A673 (cell line): ENCODE measurements at regions not wholly inside any gene's neighbourhood (a gene's known extent, or its start where the extent isn't known, plus 50 kb on each side); places are given as distances from the start of the nearest gene placed in this dataset.
A peak's percentile ranks its signal among the peaks of the same experiment; 100 is the strongest.

Experiments used
- BruUV-seq: library from RNA; stranded (reverse); fragments of 400-500 nt; replicated peaks from 2 replicates; lab custom pipeline; 2021; lab: Mats Ljungman, UMichigan
- CTCF ChIA-PET: fragments of 300-600 bp; sonication (Branson Sonifier 250); formaldehyde crosslinking; loops from one replicate; lab custom pipeline; 2022; ENCODE audit warnings: antibody characterized with exemption; lab: Charles Lee
- POLR2A ChIA-PET: fragments of 300-600 bp; sonication (Branson Sonifier 250); formaldehyde crosslinking; loops from one replicate; lab custom pipeline; 2022; ENCODE audit warnings: antibody characterized with exemption; ENCODE audit not compliant: low non-redundant PET; lab: Charles Lee
- DNase-seq: peaks from one replicate; pipeline ENCODE4 v3.0.0-alpha.2; 2015; ENCODE audit warnings: low spot score
- H3K27ac ChIP-seq: fragments of 200-600 bp; sonication (generic); 2 replicates; pipeline ENCODE4 v1.5.1; 2016; ENCODE audit warnings: mixed run types, low read depth, mild to moderate bottlenecking, mixed read lengths, antibody characterized with exemption, low read length; ENCODE audit not compliant: poor library complexity, severe bottlenecking
- H3K27me3 ChIP-seq: fragments of 200-600 bp; sonication (generic); replicated peaks from 2 replicates; pipeline ENCODE4 v1.6.1; 2017; ENCODE audit warnings: mixed run types, low read depth, mild to moderate bottlenecking, mixed read lengths, antibody characterized with exemption, low read length; ENCODE audit not compliant: insufficient read depth, poor library complexity
- H3K36me3 ChIP-seq: fragments of 200-600 bp; sonication (generic); 2 replicates; pipeline ENCODE4 v1.6.1; 2016; ENCODE audit warnings: mixed run types, mild to moderate bottlenecking, mixed read lengths, antibody characterized with exemption, low read length; ENCODE audit not compliant: insufficient read depth, poor library complexity, severe bottlenecking
- H3K4me1 ChIP-seq: fragments of 200-600 bp; sonication (generic); 2 replicates; pipeline ENCODE4 v1.6.1; 2017; ENCODE audit warnings: mixed run types, mild to moderate bottlenecking, mixed read lengths, antibody characterized with exemption, low read length; ENCODE audit not compliant: insufficient read depth, poor library complexity, severe bottlenecking
- H3K4me3 ChIP-seq: fragments of 200-600 bp; sonication (generic); 2 replicates; pipeline ENCODE4 v1.5.1; 2016; ENCODE audit warnings: low read depth, mixed run types, mild to moderate bottlenecking, mixed read lengths, low read length; ENCODE audit not compliant: poor library complexity, severe bottlenecking
- H3K9me3 ChIP-seq: fragments of 200-600 bp; sonication (generic); 2 replicates; pipeline ENCODE4 v1.6.1; 2016; ENCODE audit warnings: mixed run types, low read depth, mild to moderate bottlenecking, mixed read lengths, antibody characterized with exemption, low read length; ENCODE audit not compliant: poor library complexity, severe bottlenecking
- CTCF ChIP-seq: fragments of 300-800, 200-600 bp; sonication (generic); conservative IDR thresholded peaks from 2 replicates; pipeline ENCODE4 v1.5.1; 2017; ENCODE audit warnings: low read depth, mild to moderate bottlenecking, antibody characterized with exemption, low read length, moderate library complexity, mixed read lengths
- EZH2 ChIP-seq: fragments of 200-600 bp; sonication (generic); IDR thresholded peaks from 2 replicates; pipeline ENCODE4 v1.6.1; 2017; ENCODE audit warnings: borderline replicate concordance, low read depth, mild to moderate bottlenecking, mixed read lengths, antibody characterized with exemption, low read length; ENCODE audit not compliant: poor library complexity, severe bottlenecking
- intact Hi-C: fragments of 100-400 bp; cut with micrococcal nuclease; formaldehyde crosslinking; loops from one replicate; pipeline ENCODE4 v1.10.0; 2022; ENCODE audit not compliant: unreplicated experiment

- H3K4me3 ChIP-seq = no peak overlapping the region
- H3K27ac ChIP-seq = no peak overlapping the region
- ChIA-PET CTCF (no interaction called here), POLR2A (no interaction called here)
- no peak for TF ChIP-seq EZH2
- no peak for TF ChIP-seq CTCF
- no peaks in the 10 kb centered on the region for H3K9me3 ChIP-seq
- peak; percentile 28 for DNase-seq
- BruUV-seq = no TSS peak
- no peaks in the 10 kb centered on the region for H3K4me1 ChIP-seq
- peaks cover 16% of the 10 kb centered on the region for H3K27me3 ChIP-seq
- intact Hi-C loops = no loop called here
- no peaks in the 10 kb centered on the region for H3K36me3 ChIP-seq
Measured at GRCh38 chr5:174323878-174324281, 278.4 kb downstream of the NSG2 start.

GRCh38 chr5:174324680-174325079 lies 279.2 kb downstream of the NSG2 start:
- Histone ChIP-seq H3K27me3 (peaks cover 16% of the 10 kb centered on the region), H3K4me3 (no peak overlapping the region), H3K36me3 (no peaks in the 10 kb centered on the region), H3K4me1 (no peaks in the 10 kb centered on the region), H3K27ac (no peak overlapping the region), H3K9me3 (no peaks in the 10 kb centered on the region)
- no peak for TF ChIP-seq CTCF
- no peak for TF ChIP-seq EZH2
- no peak for DNase-seq
- no TSS peak for BruUV-seq
- intact Hi-C loops = loop anchor here (5.0 kb wide), 2 partner anchors 413 to 468 kb away; no protein-coding TSS in a partner anchor
- ChIA-PET POLR2A (no interaction called here), CTCF (no interaction called here)

- Histone ChIP-seq H3K36me3 (no peaks in the 10 kb centered on the region), H3K27me3 (peaks cover 11% of the 10 kb centered on the region), H3K27ac (no peak overlapping the region), H3K4me3 (no peak overlapping the region), H3K9me3 (no peaks in the 10 kb centered on the region), H3K4me1 (no peaks in the 10 kb centered on the region)
- intact Hi-C loops = loop anchor here (5.0 kb wide), 2 partner anchors 412 to 467 kb away; no protein-coding TSS in a partner anchor
- ChIA-PET CTCF (no interaction called here), POLR2A (no interaction called here)
- no TSS peak for BruUV-seq
- no peak for DNase-seq
- TF ChIP-seq CTCF = no peak
- no peak for TF ChIP-seq EZH2
Measured at GRCh38 chr5:174325431-174325830, 279.9 kb downstream of the NSG2 start.
